SK-N-SH (cell line): ENCODE measurements at regions not wholly inside any gene's neighbourhood (a gene's known extent, or its start where the extent isn't known, plus 50 kb on each side); places are given as distances from the start of the nearest gene placed in this dataset.

ENCODE experiments used
- CTCF ChIA-PET: fragments of 300-600, 350-600 bp; formaldehyde crosslinking; extraction: SDS; loops from one replicate; lab custom pipeline; 2021; lab: Yijun Ruan, JAX
- POLR2A ChIA-PET: fragments of 350-600 bp; sonication (Branson Sonifier 250); formaldehyde crosslinking; extraction: SDS; loops from one replicate; lab custom pipeline; 2020; ENCODE audit warnings: antibody characterized with exemption, inconsistent platforms; lab: Yijun Ruan, JAX
- DNase-seq: peaks from one replicate; pipeline ENCODE4 v3.0.0; 2012
- H2AFZ ChIP-seq: fragments of 200-600 bp; sonication (generic); 2 replicates; pipeline ENCODE4 v1.8.1; 2016; ENCODE audit warnings: antibody characterized with exemption, mild to moderate bottlenecking, low read depth
- H3F3A ChIP-seq: fragments of 200-600 bp; sonication (generic); replicated peaks from 2 replicates; pipeline ENCODE3; 2016; ENCODE audit warnings: antibody characterized with exemption, mild to moderate bottlenecking; ENCODE audit not compliant: insufficient read depth
- H3K27ac ChIP-seq, 2 experiments: fragments of 200-500 bp in 1 of 2; fragments of 200-600 bp in 1 of 2; sonication (Bioruptor generic) in 1 of 2; sonication (generic), shearing (Covaris generic) in 1 of 2; 2 replicates each; pipeline versions ENCODE4 v1.5.1 to v1.6.1; 2014 to 2016; ENCODE audit warnings: low read depth in 2 of 2, inconsistent platforms in 1 of 2, low read length in 1 of 2, mild to moderate bottlenecking in 1 of 2, mixed read lengths in 1 of 2
- H3K27me3 ChIP-seq: fragments of 200-600 bp; sonication (generic), shearing (Covaris generic); 2 replicates; pipeline ENCODE4 v1.6.1; 2016; ENCODE audit warnings: mixed run types; ENCODE audit not compliant: insufficient read depth
- H3K36me3 ChIP-seq, 2 experiments: fragments of 200-500 bp in 1 of 2; fragments of 200-600 bp in 1 of 2; sonication (Bioruptor generic) in 1 of 2; sonication (generic) in 1 of 2; replicated peaks in 1 of 2; 2 replicates each; pipeline versions ENCODE3 to v1.5.1; 2014 to 2016; ENCODE audit warnings: low read length in 1 of 2, mild to moderate bottlenecking in 1 of 2; ENCODE audit not compliant: insufficient read depth in 2 of 2, control insufficient read depth in 1 of 2
- H3K4me1 ChIP-seq, 2 experiments: fragments of 200-500 bp in 1 of 2; fragments of 200-600 bp in 1 of 2; sonication (Bioruptor generic) in 1 of 2; sonication (generic), shearing (Covaris generic) in 1 of 2; 2 replicates each; pipeline versions ENCODE4 v1.5.1 to v1.6.1; 2014 to 2016; ENCODE audit warnings: low read depth in 1 of 2, low read length in 1 of 2, mixed run types in 1 of 2; ENCODE audit not compliant: insufficient read depth in 2 of 2, control insufficient read depth in 1 of 2
- H3K4me2 ChIP-seq: fragments of 200-600 bp; sonication (generic), shearing (Covaris generic); 2 replicates; pipeline ENCODE4 v1.6.1; 2017; ENCODE audit warnings: mixed run types
- H3K4me3 ChIP-seq, 2 experiments: fragments of 200-500 bp in 1 of 2; fragments of 200-600 bp in 1 of 2; sonication (Bioruptor generic) in 1 of 2; sonication (generic), shearing (Covaris generic) in 1 of 2; 2 replicates each; pipeline versions ENCODE4 v1.5.1 to v1.8.1; 2014 to 2016; ENCODE audit warnings: low read depth in 2 of 2, inconsistent platforms in 1 of 2, low read length in 1 of 2, mild to moderate bottlenecking in 1 of 2, mixed read lengths in 1 of 2, moderate library complexity in 1 of 2
- H3K79me2 ChIP-seq: fragments of 200-600 bp; sonication (generic); 2 replicates; pipeline ENCODE4 v1.8.1; 2017; ENCODE audit warnings: mild to moderate bottlenecking; ENCODE audit not compliant: insufficient read depth
- H3K9ac ChIP-seq: fragments of 200-600 bp; sonication (generic); 2 replicates; pipeline ENCODE4 v1.6.1; 2017; ENCODE audit warnings: mixed run types
- H3K9me2 ChIP-seq: fragments of 200-600 bp; sonication (generic); 2 replicates; pipeline ENCODE4 v1.6.1; 2017; ENCODE audit warnings: mixed run types
- H3K9me3 ChIP-seq: fragments of 200-600 bp; sonication (generic); 2 replicates; pipeline ENCODE4 v1.6.1; 2017; ENCODE audit warnings: mixed run types, mild to moderate bottlenecking, moderate library complexity
- H4K20me1 ChIP-seq: fragments of 200-600 bp; sonication (generic); 2 replicates; pipeline ENCODE4 v1.6.1; 2017; ENCODE audit warnings: mild to moderate bottlenecking, mixed run types; ENCODE audit not compliant: insufficient read depth
- CHD2 ChIP-seq: fragments of 150-350 bp; IDR thresholded peaks from 2 replicates; pipeline ENCODE4 v1.6.1; 2018; ENCODE audit warnings: low read length; ENCODE audit not compliant: partially characterized antibody
- FOXM1 ChIP-seq: IDR thresholded peaks from 2 replicates; pipeline ENCODE4 v1.4.0; 2012; ENCODE audit warnings: low read depth, mild to moderate bottlenecking
- GATA2 ChIP-seq: sonication (generic); formaldehyde crosslinking; IDR thresholded peaks from 2 replicates; pipeline ENCODE4 v1.5.0; 2020; ENCODE audit warnings: mild to moderate bottlenecking, missing genetic modification reagents
- MEF2A ChIP-seq: IDR thresholded peaks from 2 replicates; pipeline ENCODE4 v1.4.0; 2012; ENCODE audit warnings: low read depth, borderline replicate concordance
- MXI1 ChIP-seq: IDR thresholded peaks from 2 replicates; pipeline ENCODE4 v1.6.1; 2012; ENCODE audit warnings: mild to moderate bottlenecking, low read depth, low read length, improper control_type of control experiment
- NRF1 ChIP-seq: IDR thresholded peaks from 2 replicates; pipeline ENCODE4 v1.6.1; 2012; ENCODE audit warnings: low read depth, mild to moderate bottlenecking, low read length
- RCOR1 ChIP-seq: fragments of 150-350 bp; IDR thresholded peaks from 2 replicates; pipeline ENCODE4 v1.6.1; 2017; ENCODE audit warnings: antibody characterized with exemption, low read length
- RXRA ChIP-seq: IDR thresholded peaks from 2 replicates; pipeline ENCODE4 v1.4.0; 2012; ENCODE audit warnings: low read depth, mild to moderate bottlenecking, borderline replicate concordance
- TAF1 ChIP-seq: IDR thresholded peaks from 2 replicates; pipeline ENCODE4 v1.6.1; 2012; ENCODE audit warnings: low read depth, mild to moderate bottlenecking, low read length, moderate library complexity, borderline replicate concordance
- TEAD4 ChIP-seq: IDR thresholded peaks from 2 replicates; pipeline ENCODE4 v1.4.0; 2012; ENCODE audit warnings: mild to moderate bottlenecking, borderline replicate concordance; ENCODE audit not compliant: insufficient read depth
- YY1 ChIP-seq: IDR thresholded peaks from 2 replicates; pipeline ENCODE4 v1.4.0; 2012; ENCODE audit warnings: low read depth, mild to moderate bottlenecking
- WGBS: methylation state at CpG from one replicate; pipeline ENCODE4 v1.1.6; 2017; ENCODE audit warnings: low lambda C conversion rate; 5-methylcytosine and 5-hydroxymethylcytosine counted together
- TF ChIP-seq, protein P1 (sequence below): fragments of 200-600 bp; sonication (generic); IDR thresholded peaks from 2 replicates; pipeline ENCODE4 v1.6.1; 2017; ENCODE audit warnings: antibody characterized with exemption, mild to moderate bottlenecking, moderate library complexity
- TF ChIP-seq, protein P2 (sequence below): IDR thresholded peaks from 2 replicates; pipeline ENCODE4 v1.4.0; 2012; ENCODE audit warnings: low read depth
- TF ChIP-seq, protein P3 (sequence below): IDR thresholded peaks from 2 replicates; pipeline ENCODE4 v1.4.0; 2012; ENCODE audit warnings: low read depth, borderline replicate concordance

DNA sequence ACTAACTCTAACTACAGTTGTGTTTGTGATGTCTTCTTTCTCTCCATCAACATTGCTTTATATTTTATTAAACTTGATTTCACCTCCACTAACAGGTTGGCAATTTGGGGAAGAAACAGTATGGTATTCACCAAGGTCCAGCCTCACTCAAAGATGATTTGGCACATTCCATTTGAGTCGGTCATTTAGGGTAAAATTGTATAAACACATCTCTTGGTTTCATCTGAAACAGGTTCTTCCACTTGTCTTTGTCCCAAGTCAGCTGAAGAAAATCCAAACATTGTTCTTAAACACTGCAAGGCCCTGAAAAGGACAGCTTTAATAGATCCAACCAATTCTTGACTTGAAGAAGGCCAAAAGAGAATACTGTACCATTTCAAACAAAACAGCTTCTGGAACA, 104.9 kb upstream of the NT5E start (continued):
- TF ChIP-seq, protein P1, sequence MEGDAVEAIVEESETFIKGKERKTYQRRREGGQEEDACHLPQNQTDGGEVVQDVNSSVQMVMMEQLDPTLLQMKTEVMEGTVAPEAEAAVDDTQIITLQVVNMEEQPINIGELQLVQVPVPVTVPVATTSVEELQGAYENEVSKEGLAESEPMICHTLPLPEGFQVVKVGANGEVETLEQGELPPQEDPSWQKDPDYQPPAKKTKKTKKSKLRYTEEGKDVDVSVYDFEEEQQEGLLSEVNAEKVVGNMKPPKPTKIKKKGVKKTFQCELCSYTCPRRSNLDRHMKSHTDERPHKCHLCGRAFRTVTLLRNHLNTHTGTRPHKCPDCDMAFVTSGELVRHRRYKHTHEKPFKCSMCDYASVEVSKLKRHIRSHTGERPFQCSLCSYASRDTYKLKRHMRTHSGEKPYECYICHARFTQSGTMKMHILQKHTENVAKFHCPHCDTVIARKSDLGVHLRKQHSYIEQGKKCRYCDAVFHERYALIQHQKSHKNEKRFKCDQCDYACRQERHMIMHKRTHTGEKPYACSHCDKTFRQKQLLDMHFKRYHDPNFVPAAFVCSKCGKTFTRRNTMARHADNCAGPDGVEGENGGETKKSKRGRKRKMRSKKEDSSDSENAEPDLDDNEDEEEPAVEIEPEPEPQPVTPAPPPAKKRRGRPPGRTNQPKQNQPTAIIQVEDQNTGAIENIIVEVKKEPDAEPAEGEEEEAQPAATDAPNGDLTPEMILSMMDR = no peak

DNA sequence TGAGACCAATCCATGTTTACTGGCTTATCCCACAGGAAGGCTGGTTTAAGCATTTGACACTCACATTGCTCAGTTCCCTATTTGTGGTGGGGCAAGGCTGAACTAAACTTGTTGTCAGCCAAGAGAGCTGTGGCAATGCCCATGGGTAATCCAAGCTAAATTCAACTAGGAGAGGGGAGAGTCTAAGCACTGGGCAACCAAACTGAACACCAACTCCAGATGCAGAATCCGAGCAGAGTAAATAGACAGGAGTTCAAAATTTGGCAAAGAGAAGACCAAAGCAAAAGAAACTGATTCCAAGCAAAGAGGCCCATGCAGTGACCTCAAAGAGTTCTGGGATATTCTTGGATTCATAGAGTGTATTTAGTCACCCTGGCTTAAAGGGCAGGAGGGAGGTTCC, 106.5 kb upstream of the NT5E start:
- Histone ChIP-seq H3K4me1 (no peaks in the 10 kb centered on the region), H3K4me3 (no peak overlapping the region), H2AFZ (no peak overlapping the region), H3K9me2 (no peaks in the 10 kb centered on the region), H3K27ac (no peak overlapping the region), H4K20me1 (no peaks in the 10 kb centered on the region), H3K79me2 (no peaks in the 10 kb centered on the region), H3K36me3 (no peaks in the 10 kb centered on the region), H3K9me3 (no peaks in the 10 kb centered on the region), H3F3A (no peaks in the 10 kb centered on the region), H3K27me3 (no peaks in the 10 kb centered on the region; the same call in 1 of the 2 replicates), H3K9ac (no peak overlapping the region), H3K4me2 (no peak overlapping the region)
- TF ChIP-seq TEAD4 = no peak
- TF ChIP-seq GATA2 (CRISPR knock-in tag) = no peak
- TF ChIP-seq, protein P1 = no peak
- TF ChIP-seq YY1 = no peak
- TF ChIP-seq TAF1 = no peak
- TF ChIP-seq, protein P2, sequence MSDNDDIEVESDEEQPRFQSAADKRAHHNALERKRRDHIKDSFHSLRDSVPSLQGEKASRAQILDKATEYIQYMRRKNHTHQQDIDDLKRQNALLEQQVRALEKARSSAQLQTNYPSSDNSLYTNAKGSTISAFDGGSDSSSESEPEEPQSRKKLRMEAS = no peak
- TF ChIP-seq FOXM1 = no peak
- no peak for TF ChIP-seq NRF1
- no peak for TF ChIP-seq RXRA
- TF ChIP-seq RCOR1 = no peak
- TF ChIP-seq, protein P3, sequence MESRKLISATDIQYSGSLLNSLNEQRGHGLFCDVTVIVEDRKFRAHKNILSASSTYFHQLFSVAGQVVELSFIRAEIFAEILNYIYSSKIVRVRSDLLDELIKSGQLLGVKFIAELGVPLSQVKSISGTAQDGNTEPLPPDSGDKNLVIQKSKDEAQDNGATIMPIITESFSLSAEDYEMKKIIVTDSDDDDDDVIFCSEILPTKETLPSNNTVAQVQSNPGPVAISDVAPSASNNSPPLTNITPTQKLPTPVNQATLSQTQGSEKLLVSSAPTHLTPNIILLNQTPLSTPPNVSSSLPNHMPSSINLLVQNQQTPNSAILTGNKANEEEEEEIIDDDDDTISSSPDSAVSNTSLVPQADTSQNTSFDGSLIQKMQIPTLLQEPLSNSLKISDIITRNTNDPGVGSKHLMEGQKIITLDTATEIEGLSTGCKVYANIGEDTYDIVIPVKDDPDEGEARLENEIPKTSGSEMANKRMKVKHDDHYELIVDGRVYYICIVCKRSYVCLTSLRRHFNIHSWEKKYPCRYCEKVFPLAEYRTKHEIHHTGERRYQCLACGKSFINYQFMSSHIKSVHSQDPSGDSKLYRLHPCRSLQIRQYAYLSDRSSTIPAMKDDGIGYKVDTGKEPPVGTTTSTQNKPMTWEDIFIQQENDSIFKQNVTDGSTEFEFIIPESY = no peak
- no peak for TF ChIP-seq MXI1
- TF ChIP-seq MEF2A = no peak
- TF ChIP-seq CHD2 = no peak
- POLR2A ChIA-PET = no interaction called here
- no peak for DNase-seq
- CTCF ChIA-PET = interaction anchor here (0.5 to 3.7 kb wide), 4 partner anchors 11 to 193 kb away, joined by 3 to 16 read pairs (median 8); no protein-coding TSS in a partner anchor
- WGBS = 13% methylated on average over 1 of the region's 1 CpG
